ENCODE measurements at regions not wholly inside any gene's neighbourhood (a gene's known extent, or its start where the extent isn't known, plus 50 kb on each side); places are given as distances from the start of the nearest gene placed in this dataset.
"Not testable (repeated sequence)": the region's sequence is repeated elsewhere in the genome, so short reads cannot be mapped to it uniquely, and the experiment has no call there.

- DNase-seq, result no peak
Observed at GRCh38 chr6:134784336-134784735, 165.6 kb downstream of the ALDH8A1 start.

GRCh38 chr6:134778431-134778830, 171.5 kb downstream of the ALDH8A1 start:
- no peak for DNase-seq

GRCh38 chr6:134774201-134774638, 175.7 kb downstream of the ALDH8A1 start:
- DNase-seq, result no peak

- no peak for DNase-seq
Observed at GRCh38 chr6:134772671-134773360, 177.1 kb downstream of the ALDH8A1 start.

GRCh38 chr6:134768931-134769330, 181.0 kb downstream of the ALDH8A1 start:
- DNase-seq, result no peak

GRCh38 chr6:134766497-134766896, 183.4 kb downstream of the ALDH8A1 start:
- DNase-seq, result no peak

GRCh38 chr6:134764741-134765140, 185.2 kb downstream of the ALDH8A1 start:
- DNase-seq, result no peak

GRCh38 chr6:134763575-134763974, 186.3 kb downstream of the ALDH8A1 start:
- DNase-seq, result not testable (repeated sequence)

GRCh38 chr6:134758621-134759020, 191.3 kb downstream of the ALDH8A1 start:
- DNase-seq, result no peak

- no peak for DNase-seq
Observed at GRCh38 chr6:134757911-134758361, 192.0 kb downstream of the ALDH8A1 start.

GRCh38 chr6:134756374-134757025, 193.4 kb downstream of the ALDH8A1 start:
- no peak for DNase-seq

GRCh38 chr6:134754013-134754690, 195.7 kb downstream of the ALDH8A1 start:
- DNase-seq, result no peak

GRCh38 chr6:134753001-134753400, 196.9 kb downstream of the ALDH8A1 start:
- no peak for DNase-seq

GRCh38 chr6:134752445-134752844, 197.5 kb downstream of the ALDH8A1 start:
- no peak for DNase-seq

GRCh38 chr6:134750669-134751068, 199.2 kb downstream of the ALDH8A1 start:
- no peak for DNase-seq

GRCh38 chr6:134748484-134748883, 201.4 kb downstream of the ALDH8A1 start:
- DNase-seq, result no peak

GRCh38 chr6:134747197-134747596, 202.7 kb downstream of the ALDH8A1 start:
- DNase-seq, result not testable (repeated sequence)

- no peak for DNase-seq
Observed at GRCh38 chr6:134746140-134746539, 203.8 kb downstream of the ALDH8A1 start.

GRCh38 chr6:134745192-134745591, 204.7 kb downstream of the ALDH8A1 start:
- not testable (repeated sequence) for DNase-seq

- no peak for DNase-seq
Observed at GRCh38 chr6:134744301-134744700, 205.6 kb downstream of the ALDH8A1 start.

- DNase-seq, result no peak
Observed at GRCh38 chr6:134741200-134741536, 208.7 kb downstream of the ALDH8A1 start.

- no peak for DNase-seq
Observed at GRCh38 chr6:134740473-134741199, 209.3 kb downstream of the ALDH8A1 start.

GRCh38 chr6:134740027-134740373, 209.9 kb downstream of the ALDH8A1 start:
- DNase-seq, result no peak

Measured in activated CD8-positive, alpha-beta memory T cell treated with anti-CD3 and anti-CD28 coated beads, Interleukin-2, amount 50 U/mL, for 4 hours (primary cell).